Gastrocnemius medialis (tissue), 4 donors: ENCODE measurements at regions not wholly inside any gene's neighbourhood (a gene's known extent, or its start where the extent isn't known, plus 50 kb on each side); places are given as distances from the start of the nearest gene placed in this dataset.

Experiments used
- ATAC-seq, 2 donors: fragments of 150-250 bp; one replicate each; pipeline ENCODE4 v1.9.1; 2016
- DNase-seq, 2 donors: peaks; one replicate each; pipeline ENCODE4 v3.0.0-alpha.2; 2019
- H3K27ac ChIP-seq, 4 donors: fragments of 200-600 bp; sonication (generic); 1 replicate in 1 of 4; 2 replicates in 3 of 4; pipeline ENCODE4 v1.5.1; 2016 to 2018; ENCODE audit warnings: mild to moderate bottlenecking in 2 of 4, moderate library complexity in 1 of 4
- H3K27me3 ChIP-seq, 3 donors: fragments of 200-600 bp; sonication (generic) in 2 of 3; 1 replicate in 1 of 3; 2 replicates in 2 of 3; pipeline versions ENCODE4 v1.5.1 to v1.6.0; 2016 to 2019; ENCODE audit warnings: mild to moderate bottlenecking in 1 of 3, moderate library complexity in 1 of 3
- H3K36me3 ChIP-seq, 2 donors: fragments of 200-600 bp; sonication (generic) in 1 of 2; one replicate each; pipeline ENCODE4 v1.5.1; 2017 to 2018
- H3K4me1 ChIP-seq, 2 donors: fragments of 200-600 bp; sonication (generic) in 1 of 2; one replicate each; pipeline ENCODE4 v1.5.1; 2016 to 2017; ENCODE audit warnings: mild to moderate bottlenecking in 2 of 2
- H3K4me3 ChIP-seq, 4 donors: fragments of 200-600 bp; sonication (generic) in 3 of 4; 1 replicate in 1 of 4; 2 replicates in 3 of 4; pipeline ENCODE4 v1.5.1; 2016 to 2019; ENCODE audit warnings: mild to moderate bottlenecking in 2 of 4
- H3K9me3 ChIP-seq, 3 donors: fragments of 200-600 bp; sonication (generic) in 2 of 3; 1 replicate in 1 of 3; 2 replicates in 2 of 3; pipeline ENCODE4 v1.5.1; 2016 to 2019
- CTCF ChIP-seq, 5 experiments: fragments of 450-650 bp in 3 of 5; fragments of 200-600 bp in 2 of 5; sonication (generic) in 2 of 5; IDR thresholded peaks in 4 of 5; conservative IDR thresholded peaks in 1 of 5; 1 replicate in 4 of 5; 2 replicates in 1 of 5; pipeline ENCODE4 v1.5.1; 2016 to 2019; ENCODE audit warnings: antibody characterized with exemption in 5 of 5, mild to moderate bottlenecking in 3 of 5, moderate library complexity in 3 of 5
- POLR2A ChIP-seq, 2 donors: fragments of 450-650 bp; IDR thresholded peaks; one replicate each; pipeline ENCODE4 v1.6.1; 2017; ENCODE audit warnings: antibody characterized with exemption in 2 of 2, mild to moderate bottlenecking in 2 of 2, moderate library complexity in 2 of 2
- in situ Hi-C, 4 donors: fragments of 200-750 bp; cut with MboI; loops; one replicate each; pipeline versions ENCODE4 v1.15.0 to v1.8.0; 2017; ENCODE audit warnings: low sequenced_read_pairs in 4 of 4
- intact Hi-C: fragments of 100-400 bp; cut with DNase I; formaldehyde crosslinking; loops from one replicate; pipeline ENCODE4 v1.15.1; 2023; ENCODE audit warnings: low total_unique reads

DNA sequence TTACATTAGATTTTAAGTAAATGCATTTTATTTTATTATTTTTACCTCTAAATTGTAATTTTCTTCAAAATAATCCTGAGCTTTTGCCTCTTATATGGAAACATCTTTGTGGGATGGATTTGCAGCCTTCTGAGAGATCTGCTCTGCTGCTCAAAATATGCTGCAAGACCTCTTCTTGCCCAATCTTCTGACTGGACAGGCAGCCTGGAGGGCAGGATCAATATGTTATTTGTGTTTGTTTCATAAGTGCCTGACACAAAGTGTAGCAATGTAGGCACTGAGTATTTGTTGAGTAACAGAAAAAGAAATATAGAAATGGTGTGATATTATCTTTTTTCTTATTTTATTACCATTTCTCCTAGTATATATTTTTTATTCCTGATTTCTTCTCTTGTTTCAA, 1106.9 kb downstream of the TMTC2 start:
- TF ChIP-seq CTCF (IDR thresholded peaks at IDR 0.05 in 4 of 5, conservative IDR thresholded peaks at IDR 0.05 in 1 of 5): no peak
- no peak for TF ChIP-seq POLR2A (IDR thresholded peaks at IDR 0.05)
- Histone ChIP-seq H3K36me3 (no peaks in the 10 kb centered on the region), H3K27me3 (no peaks in the 10 kb centered on the region), H3K4me3 (no peak overlapping the region), H3K9me3 (no peaks in the 10 kb centered on the region), H3K27ac (no peak overlapping the region), H3K4me1 (no peaks in the 10 kb centered on the region)
- no peak for ATAC-seq
- no peak for DNase-seq
- intact Hi-C loops: no loop called here
- in situ Hi-C loops: no loop called here

GRCh38 chr12:83784298-83784890, 1097.7 kb downstream of the TMTC2 start:
- H3K9me3 ChIP-seq: no peaks in the 10 kb centered on the region
- intact Hi-C loops: no loop called here
- no peak overlapping the region for H3K4me3 ChIP-seq
- H3K4me1 ChIP-seq: no peaks in the 10 kb centered on the region
- no peaks in the 10 kb centered on the region for H3K27me3 ChIP-seq
- ATAC-seq (no peak), DNase-seq (no peak)
- no peak overlapping the region for H3K27ac ChIP-seq
- H3K36me3 ChIP-seq: no peaks in the 10 kb centered on the region
- no peak for TF ChIP-seq CTCF (IDR thresholded peaks at IDR 0.05 in 4 of 5, conservative IDR thresholded peaks at IDR 0.05 in 1 of 5)
- no peak for TF ChIP-seq POLR2A (IDR thresholded peaks at IDR 0.05)
- in situ Hi-C loops: no loop called here

GRCh38 chr12:83779526-83779925, 1092.8 kb downstream of the TMTC2 start:
- in situ Hi-C loops (no loop called here), intact Hi-C loops (no loop called here)
- Histone ChIP-seq H3K27ac (no peak overlapping the region), H3K36me3 (no peaks in the 10 kb centered on the region), H3K4me3 (no peak overlapping the region), H3K9me3 (no peaks in the 10 kb centered on the region), H3K4me1 (no peaks in the 10 kb centered on the region), H3K27me3 (no peaks in the 10 kb centered on the region)
- ATAC-seq (no peak), DNase-seq (no peak)
- TF ChIP-seq POLR2A (IDR thresholded peaks at IDR 0.05) (no peak), CTCF (IDR thresholded peaks at IDR 0.05 in 4 of 5, conservative IDR thresholded peaks at IDR 0.05 in 1 of 5) (no peak)

DNA sequence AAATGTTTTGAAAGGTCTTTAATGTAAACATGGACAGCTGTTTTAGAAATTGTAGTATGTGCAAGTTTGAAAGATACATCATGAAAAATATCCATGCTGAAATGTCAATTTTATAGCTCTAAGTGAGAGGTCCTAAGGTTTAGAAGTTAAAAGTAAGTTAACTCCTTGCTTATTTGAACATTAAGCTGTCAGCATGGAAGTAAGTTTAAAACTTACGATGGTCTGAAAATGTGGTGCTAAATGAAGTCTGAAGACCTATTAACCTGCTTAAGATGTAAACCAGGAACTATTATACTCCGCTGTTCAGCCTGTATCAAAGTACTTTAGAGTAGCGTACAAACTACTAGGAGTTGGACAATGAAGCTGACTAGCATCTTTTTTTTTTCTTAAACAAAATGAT, 1082.4 kb downstream of the TMTC2 start:
- H3K9me3 ChIP-seq: no peaks in the 10 kb centered on the region
- H3K4me3 ChIP-seq: no peak overlapping the region
- intact Hi-C loops: no loop called here
- H3K36me3 ChIP-seq: no peaks in the 10 kb centered on the region
- TF ChIP-seq CTCF (IDR thresholded peaks at IDR 0.05 in 4 of 5, conservative IDR thresholded peaks at IDR 0.05 in 1 of 5): no peak
- TF ChIP-seq POLR2A (IDR thresholded peaks at IDR 0.05): no peak
- H3K27me3 ChIP-seq: no peaks in the 10 kb centered on the region
- H3K27ac ChIP-seq: no peak overlapping the region
- DNase-seq: no peak
- in situ Hi-C loops: no loop called here
- ATAC-seq: no peak
- H3K4me1 ChIP-seq: no peaks in the 10 kb centered on the region

- no peak overlapping the region for H3K27ac ChIP-seq
- TF ChIP-seq CTCF (IDR thresholded peaks at IDR 0.05 in 4 of 5, conservative IDR thresholded peaks at IDR 0.05 in 1 of 5): no peak
- TF ChIP-seq POLR2A (IDR thresholded peaks at IDR 0.05): no peak
- H3K4me3 ChIP-seq: no peak overlapping the region
- in situ Hi-C loops (no loop called here), intact Hi-C loops (no loop called here)
- no peak for ATAC-seq
- H3K9me3 ChIP-seq: no peaks in the 10 kb centered on the region
- H3K4me1 ChIP-seq: no peaks in the 10 kb centered on the region
- no peak for DNase-seq
- H3K36me3 ChIP-seq: no peaks in the 10 kb centered on the region
- no peaks in the 10 kb centered on the region for H3K27me3 ChIP-seq
These were observed 1081.0 kb downstream of the TMTC2 start for GRCh38 chr12:83767723-83768122.
